HEK293T (cell line): ENCODE measurements at regions not wholly inside any gene's neighbourhood (a gene's known extent, or its start where the extent isn't known, plus 50 kb on each side); places are given as distances from the start of the nearest gene placed in this dataset.

Experiments used
- BHLHE40 ChIP-seq: fragments of 450-650 bp; IDR thresholded peaks from 2 replicates; pipeline ENCODE4 v1.6.1; 2016; ENCODE audit warnings: mild to moderate bottlenecking, moderate library complexity, borderline replicate concordance
- ELF4 ChIP-seq: fragments of 450-650 bp; IDR thresholded peaks from 2 replicates; pipeline ENCODE4 v1.6.1; 2017; ENCODE audit warnings: antibody characterized with exemption
- FOXK2 ChIP-seq: fragments of 450-650 bp; IDR thresholded peaks from 2 replicates; pipeline ENCODE4 v1.6.1; 2016; ENCODE audit warnings: mild to moderate bottlenecking
- FOXM1 ChIP-seq: fragments of 450-650 bp; IDR thresholded peaks from 2 replicates; pipeline ENCODE4 v1.6.1; 2017; ENCODE audit warnings: mild to moderate bottlenecking, borderline replicate concordance
- SP1 ChIP-seq: fragments of 450-650 bp; IDR thresholded peaks from 2 replicates; pipeline ENCODE4 v1.6.1; 2017
- ZNF384 ChIP-seq: fragments of 450-650 bp; IDR thresholded peaks from 2 replicates; pipeline ENCODE4 v1.6.1; 2016

- TF ChIP-seq BHLHE40, result no peak
- TF ChIP-seq ZNF384, result no peak
- no peak for TF ChIP-seq FOXK2
- no peak for TF ChIP-seq FOXM1
- no peak for TF ChIP-seq SP1
- TF ChIP-seq ELF4, result no peak
These were observed 216.9 kb upstream of the RRP15 start for GRCh38 chr1:218068241-218068640.
